ENCODE measurements at regions not wholly inside any gene's neighbourhood (a gene's known extent, or its start where the extent isn't known, plus 50 kb on each side); places are given as distances from the start of the nearest gene placed in this dataset.

DNA sequence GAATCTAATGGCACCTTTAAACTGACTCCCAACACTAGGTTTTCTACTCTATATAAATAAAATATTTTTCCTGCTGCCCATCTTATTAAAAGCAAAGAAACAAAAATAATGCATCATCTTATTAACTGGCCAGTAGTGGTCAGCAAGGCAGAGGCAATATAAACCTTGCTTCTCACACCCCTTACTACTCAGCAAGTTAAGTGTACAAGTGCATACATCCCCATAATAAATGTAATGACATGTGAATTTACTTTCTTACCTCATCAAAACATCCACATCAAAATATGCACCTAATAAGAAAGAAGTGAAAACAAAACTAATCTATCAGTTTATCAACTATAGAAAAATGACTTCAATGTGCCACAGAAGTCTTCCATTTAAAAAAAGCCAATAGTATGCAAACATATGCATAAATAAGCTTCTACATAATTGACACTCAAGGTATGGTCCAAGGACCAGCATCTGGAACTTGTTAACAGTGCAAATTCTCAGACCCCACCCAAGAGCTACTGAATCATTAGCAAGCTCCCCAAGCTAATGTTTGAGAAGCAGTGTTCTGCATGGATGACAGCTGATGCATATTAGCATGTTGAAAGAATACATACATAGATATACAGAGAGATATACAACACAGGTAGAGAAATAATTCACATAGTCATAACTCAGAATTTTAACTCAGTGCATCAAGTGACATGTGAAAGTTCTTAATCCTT is 182.7 kb downstream of the C7orf25 start:
- H3K4me3 ChIP-seq (replicated peaks; ENCODE audit: low read depth, low read length): no peak overlapping the region
- DNase-seq (ENCODE audit: low read depth): no peak
- TF ChIP-seq, protein P1, sequence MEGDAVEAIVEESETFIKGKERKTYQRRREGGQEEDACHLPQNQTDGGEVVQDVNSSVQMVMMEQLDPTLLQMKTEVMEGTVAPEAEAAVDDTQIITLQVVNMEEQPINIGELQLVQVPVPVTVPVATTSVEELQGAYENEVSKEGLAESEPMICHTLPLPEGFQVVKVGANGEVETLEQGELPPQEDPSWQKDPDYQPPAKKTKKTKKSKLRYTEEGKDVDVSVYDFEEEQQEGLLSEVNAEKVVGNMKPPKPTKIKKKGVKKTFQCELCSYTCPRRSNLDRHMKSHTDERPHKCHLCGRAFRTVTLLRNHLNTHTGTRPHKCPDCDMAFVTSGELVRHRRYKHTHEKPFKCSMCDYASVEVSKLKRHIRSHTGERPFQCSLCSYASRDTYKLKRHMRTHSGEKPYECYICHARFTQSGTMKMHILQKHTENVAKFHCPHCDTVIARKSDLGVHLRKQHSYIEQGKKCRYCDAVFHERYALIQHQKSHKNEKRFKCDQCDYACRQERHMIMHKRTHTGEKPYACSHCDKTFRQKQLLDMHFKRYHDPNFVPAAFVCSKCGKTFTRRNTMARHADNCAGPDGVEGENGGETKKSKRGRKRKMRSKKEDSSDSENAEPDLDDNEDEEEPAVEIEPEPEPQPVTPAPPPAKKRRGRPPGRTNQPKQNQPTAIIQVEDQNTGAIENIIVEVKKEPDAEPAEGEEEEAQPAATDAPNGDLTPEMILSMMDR (IDR thresholded peaks at IDR 0.05; ENCODE audit: low read length, missing control alignments): no peak

DNA sequence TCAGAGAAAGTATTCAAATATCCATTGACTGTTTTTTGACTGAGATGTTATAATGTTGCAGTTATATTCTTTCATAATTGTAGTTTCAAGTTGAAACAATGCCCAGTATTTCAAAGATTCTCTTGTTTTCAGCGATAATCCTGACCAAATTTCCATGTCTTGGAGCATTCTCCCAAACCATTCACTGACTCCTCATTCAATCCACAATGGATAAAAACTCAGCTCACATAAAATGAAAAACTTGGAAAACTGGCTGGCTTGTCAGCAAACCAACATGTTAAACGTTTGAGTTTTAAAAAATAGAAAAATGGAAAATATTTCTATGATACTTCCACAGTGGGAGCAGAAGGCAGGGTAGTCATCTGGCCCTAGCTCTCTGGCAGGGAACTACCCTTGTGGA is 184.4 kb downstream of the C7orf25 start:
- TF ChIP-seq, protein P1 (IDR thresholded peaks at IDR 0.05; ENCODE audit: low read length, missing control alignments): no peak
- DNase-seq (ENCODE audit: low read depth): no peak
- no peak overlapping the region for H3K4me3 ChIP-seq (replicated peaks; ENCODE audit: low read depth, low read length)

DNA sequence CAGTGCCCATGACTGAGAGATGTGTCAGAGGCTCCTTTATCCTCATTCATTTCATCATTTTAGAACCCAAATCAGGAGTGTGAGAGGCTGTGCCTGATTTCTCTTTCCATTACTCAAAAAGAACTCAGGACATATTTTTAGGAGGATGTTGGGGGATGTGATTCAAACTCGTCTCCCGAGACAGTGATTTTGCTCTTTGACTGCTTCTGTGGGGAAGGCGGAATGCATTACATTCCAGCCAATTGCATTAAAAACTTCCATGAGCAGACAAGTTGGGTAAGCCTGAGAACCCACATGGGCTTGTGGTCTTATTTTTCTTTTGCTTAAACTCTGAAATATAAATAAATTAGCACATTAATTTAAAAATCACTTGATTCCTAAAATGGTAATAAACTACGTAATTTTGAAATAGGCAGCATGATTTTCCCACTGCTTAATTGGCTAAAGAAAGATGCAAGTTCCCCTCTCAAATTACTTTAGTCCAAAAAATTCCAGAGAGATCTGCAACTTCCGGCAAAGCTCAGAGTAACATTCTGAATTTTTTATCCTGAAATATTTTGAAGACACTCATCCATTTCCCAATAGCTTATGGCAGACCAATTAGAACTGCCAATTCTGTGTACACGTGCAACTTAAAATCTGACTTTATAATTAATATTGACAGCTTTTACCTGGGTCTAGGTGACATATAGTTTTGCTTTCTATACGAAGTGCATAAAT is 185.6 kb downstream of the C7orf25 start:
- TF ChIP-seq, protein P1 (IDR thresholded peaks at IDR 0.05; ENCODE audit: low read length, missing control alignments): no peak
- H3K4me3 ChIP-seq (replicated peaks; ENCODE audit: low read depth, low read length): no peak overlapping the region
- peak; percentile 22 for DNase-seq (ENCODE audit: low read depth)

DNA sequence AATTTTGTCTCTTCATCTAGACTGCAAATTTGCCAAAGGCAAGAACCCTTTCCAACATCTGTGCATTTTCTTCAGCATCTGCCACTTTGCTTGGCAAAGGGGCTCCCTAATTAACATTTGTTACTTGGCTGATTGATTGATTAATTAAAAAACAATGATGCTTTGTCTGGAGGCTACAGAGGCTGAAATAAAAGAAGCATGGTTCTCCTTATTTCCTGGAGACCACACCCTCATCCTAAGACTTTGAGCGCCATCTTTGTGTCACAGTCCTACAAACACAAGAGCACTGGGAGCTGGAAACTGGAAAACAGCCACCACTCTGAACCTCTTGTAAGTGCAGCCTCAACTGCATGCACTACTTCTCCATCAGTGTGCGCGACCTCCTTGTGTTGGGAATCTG is 189.2 kb downstream of the C7orf25 start:
- TF ChIP-seq, protein P1 (IDR thresholded peaks at IDR 0.05; ENCODE audit: low read length, missing control alignments): no peak
- H3K4me3 ChIP-seq (replicated peaks; ENCODE audit: low read depth, low read length): no peak overlapping the region

DNA sequence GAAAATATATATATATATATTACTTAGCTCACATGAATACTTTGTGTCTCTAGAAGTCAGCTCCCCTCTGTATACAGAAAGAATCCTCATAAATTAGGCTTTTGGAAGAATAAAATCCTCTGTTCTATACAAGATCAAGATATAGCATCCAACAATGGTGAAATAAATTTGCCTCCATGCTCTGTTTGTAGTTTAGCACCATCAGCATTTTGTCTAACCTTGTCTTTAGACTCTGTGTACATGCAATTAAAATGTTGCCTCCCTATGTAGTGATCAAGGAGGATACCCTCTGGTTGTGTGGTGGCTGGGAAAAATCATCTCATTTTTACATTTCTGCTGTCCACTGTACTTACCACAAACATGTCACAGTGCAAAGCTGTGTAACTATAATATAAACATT is 189.7 kb downstream of the C7orf25 start:
- DNase-seq (ENCODE audit: low read depth): no peak
- TF ChIP-seq, protein P1 (IDR thresholded peaks at IDR 0.05; ENCODE audit: low read length, missing control alignments): no peak
- H3K4me3 ChIP-seq (replicated peaks; ENCODE audit: low read depth, low read length): no peak overlapping the region

More for the DNA sequence above, 189.2 kb downstream of the C7orf25 start:
- DNase-seq (ENCODE audit: low read depth): no peak

DNA sequence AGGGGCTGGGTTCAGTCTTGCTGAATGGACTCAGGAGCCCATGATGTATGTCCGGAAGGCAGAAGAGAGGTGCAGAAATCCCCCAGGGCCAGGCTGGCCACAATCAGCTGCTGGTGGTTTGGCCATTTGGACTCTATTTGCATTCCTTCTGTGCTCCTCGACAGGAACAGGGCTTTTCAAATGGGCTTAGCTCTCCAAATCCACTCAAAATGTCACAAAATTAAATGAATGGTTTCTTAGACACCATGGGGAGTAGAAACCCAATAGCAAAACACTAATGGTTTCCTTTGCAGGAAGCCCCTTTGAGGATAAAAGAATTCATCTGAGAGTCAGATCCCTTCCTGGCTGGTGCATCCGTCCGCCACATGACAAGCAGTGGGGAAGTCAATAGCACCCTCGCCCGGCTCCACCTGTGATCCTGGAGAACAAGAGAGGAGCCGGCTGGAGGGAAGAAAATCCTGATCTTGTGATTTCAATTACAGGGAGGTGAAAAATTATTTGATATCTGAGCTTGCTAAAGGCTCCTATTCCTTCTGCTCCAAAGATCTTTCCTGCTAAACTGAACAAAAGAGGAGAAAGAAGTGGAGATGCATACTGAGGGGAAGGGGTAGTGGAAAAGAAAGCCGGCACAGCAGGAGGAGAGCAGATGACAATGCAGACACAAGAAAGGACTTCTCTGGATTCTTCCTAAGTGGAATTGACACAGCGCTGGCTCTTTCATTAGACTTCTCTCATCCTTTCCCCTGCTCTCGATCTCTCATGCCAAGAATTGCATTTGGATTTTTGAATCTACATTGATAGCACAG is 190.7 kb downstream of the C7orf25 start:
- TF ChIP-seq, protein P1 (IDR thresholded peaks at IDR 0.05; ENCODE audit: low read length, missing control alignments): no peak
- DNase-seq (ENCODE audit: low read depth): no peak
- H3K4me3 ChIP-seq (replicated peaks; ENCODE audit: low read depth, low read length): no peak overlapping the region

Data from fibroblast of pulmonary artery (primary cell).